HG03439 (cell line): ENCODE measurements at regions not wholly inside any gene's neighbourhood (a gene's known extent, or its start where the extent isn't known, plus 50 kb on each side); places are given as distances from the start of the nearest gene placed in this dataset.

Source experiments
- ATAC-seq: cut with Tn5 transposase; IDR thresholded peaks from one replicate; pipeline ENCODE4 v1.9.1; 2021; ENCODE audit warnings: mild to moderate bottlenecking, moderate library complexity; ENCODE audit not compliant: unreplicated experiment

GRCh38 chr13:99862244-99862643 is 109.3 kb downstream of the ZIC5 start:
- no peak for ATAC-seq

GRCh38 chr13:99861771-99862170 is 109.8 kb downstream of the ZIC5 start:
- ATAC-seq: no peak

DNA sequence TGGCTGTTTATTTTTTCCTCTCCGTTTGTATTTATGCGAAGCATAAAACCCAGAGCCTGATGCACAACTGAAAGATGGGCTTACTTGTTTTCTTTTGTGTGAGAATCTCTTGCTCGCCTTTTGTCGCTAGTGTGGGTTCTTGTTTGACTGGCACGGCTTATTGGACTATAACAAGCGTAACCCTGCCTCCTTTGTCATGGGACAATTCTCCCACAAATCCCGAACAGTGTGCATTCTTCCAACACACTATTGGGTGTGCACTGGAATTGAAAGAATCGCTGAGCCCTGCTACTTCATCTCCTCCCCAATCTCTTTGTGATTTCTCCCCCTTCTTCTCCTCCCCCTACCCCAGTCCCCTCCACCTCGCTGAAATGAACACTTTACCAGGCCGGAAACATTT is 110.8 kb downstream of the ZIC5 start:
- no peak for ATAC-seq

DNA sequence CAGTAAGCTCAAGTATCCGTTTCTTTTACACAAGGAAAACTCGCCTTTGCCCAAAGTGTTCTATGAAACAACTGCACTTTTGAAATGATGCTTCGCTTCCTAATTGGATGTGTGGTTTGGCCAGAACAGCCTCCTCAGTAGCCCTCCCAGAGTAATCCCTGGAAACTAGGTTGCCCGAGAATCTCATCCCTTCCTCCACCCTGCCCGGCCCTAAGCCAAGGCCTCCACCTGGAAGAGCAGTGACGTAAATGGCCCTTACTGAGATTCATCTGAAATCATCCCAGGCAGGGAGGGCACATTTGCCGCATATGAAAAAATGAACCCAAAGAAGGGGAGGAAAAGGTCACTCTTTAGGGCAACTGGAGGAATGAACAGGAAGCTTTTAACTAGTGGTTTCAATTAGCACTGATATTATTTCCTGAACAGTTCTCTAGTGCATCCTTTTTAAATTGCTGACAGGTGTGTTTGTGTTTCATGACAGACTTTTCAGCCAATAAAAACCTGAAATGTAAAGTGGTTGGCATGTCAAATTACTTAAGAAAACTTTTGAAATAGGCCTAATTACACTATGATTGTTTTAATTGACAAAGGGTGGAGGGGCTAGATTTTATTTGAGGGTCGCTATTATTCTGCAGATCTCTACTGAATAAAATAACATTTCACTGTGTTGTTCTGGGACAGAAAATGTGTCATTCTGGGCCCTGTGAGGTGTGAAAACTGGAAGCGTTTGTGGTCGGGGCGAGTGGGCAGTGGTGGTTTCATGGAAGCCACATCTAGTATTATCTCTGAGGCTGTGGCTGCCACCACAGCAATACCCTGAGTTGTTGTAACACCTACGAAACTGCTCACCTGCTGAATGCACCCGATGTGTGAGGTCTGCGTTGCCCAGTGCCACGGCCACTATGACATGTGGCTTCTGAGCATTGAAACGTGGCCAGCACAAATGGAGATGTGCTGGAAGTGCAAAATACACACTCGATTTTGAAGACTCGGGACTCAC is 112.1 kb downstream of the ZIC5 start:
- peak; percentile 86 for ATAC-seq

DNA sequence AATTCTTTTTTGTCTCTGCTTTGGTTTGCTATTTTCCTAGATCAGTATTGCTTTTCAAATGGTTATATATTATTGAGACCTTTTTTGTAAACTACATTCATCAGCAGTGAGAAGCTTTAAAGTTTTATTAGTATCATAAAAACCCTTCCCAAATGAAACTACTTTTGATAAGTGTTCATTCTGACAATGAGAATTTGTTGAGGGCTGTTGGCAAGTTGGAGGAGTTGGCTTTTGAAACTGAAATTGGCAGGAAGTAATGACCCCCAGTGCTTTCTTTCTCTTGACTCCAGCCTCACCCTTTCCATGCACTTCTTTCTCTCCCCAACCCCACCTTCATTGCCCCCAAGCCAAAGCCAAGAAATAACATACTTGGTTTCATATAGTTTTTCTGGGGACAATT is 113.8 kb downstream of the ZIC5 start:
- no peak for ATAC-seq

DNA sequence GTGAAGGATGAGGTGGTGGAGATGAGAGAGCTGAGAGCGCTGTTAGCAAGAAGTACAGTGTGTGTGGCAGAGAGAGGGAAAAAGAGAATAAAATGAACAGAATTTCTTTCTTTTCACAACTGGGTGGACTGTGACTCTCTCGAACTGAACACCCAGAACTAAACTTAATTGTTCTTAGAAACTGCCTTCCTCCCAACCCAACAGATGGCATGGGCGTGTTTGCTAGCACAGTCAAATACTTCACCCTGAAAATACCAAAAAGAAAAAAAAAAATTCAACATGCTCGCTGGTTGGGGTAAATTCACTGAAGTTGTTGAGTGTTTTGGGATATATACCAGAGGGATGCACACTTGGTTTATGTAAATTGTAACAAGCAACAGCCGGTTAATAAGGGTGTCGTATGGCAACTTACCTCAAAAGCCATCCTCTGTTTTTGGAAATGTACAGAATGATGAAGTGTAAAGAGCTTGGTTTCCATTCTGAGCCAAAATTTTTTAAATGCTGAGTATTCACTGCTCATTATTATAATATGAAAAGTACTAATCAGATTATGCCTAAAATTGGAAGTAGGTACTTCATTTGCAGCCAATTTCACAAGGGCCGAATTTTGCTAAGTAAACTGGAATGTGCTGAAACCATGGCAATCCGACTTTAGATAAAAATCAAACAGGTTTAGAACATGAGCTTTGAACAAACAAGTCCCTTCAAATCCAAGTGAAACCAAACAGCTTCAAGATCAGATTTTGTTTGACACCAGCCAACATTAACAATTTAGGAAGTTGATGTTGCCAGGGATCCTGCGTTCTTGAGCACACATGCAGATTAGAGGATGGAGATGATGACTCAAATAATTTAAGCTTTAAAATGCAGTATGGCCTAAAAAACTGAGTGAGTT is 115.8 kb downstream of the ZIC5 start:
- ATAC-seq: no peak

GRCh38 chr13:99854366-99854765 is 117.2 kb downstream of the ZIC5 start:
- no peak for ATAC-seq

GRCh38 chr13:99847318-99847750 is 124.2 kb downstream of the ZIC5 start:
- ATAC-seq: no peak

GRCh38 chr13:99845161-99845874 is 126.2 kb downstream of the ZIC5 start:
- no peak for ATAC-seq

GRCh38 chr13:99844421-99844820 is 127.1 kb downstream of the ZIC5 start:
- ATAC-seq: no peak

GRCh38 chr13:99843872-99844271 is 127.7 kb downstream of the ZIC5 start:
- no peak for ATAC-seq

- no peak for ATAC-seq
Observed at GRCh38 chr13:99842405-99842804, 129.2 kb downstream of the ZIC5 start.

GRCh38 chr13:99836291-99836690 is 135.3 kb downstream of the ZIC5 start:
- no peak for ATAC-seq

DNA sequence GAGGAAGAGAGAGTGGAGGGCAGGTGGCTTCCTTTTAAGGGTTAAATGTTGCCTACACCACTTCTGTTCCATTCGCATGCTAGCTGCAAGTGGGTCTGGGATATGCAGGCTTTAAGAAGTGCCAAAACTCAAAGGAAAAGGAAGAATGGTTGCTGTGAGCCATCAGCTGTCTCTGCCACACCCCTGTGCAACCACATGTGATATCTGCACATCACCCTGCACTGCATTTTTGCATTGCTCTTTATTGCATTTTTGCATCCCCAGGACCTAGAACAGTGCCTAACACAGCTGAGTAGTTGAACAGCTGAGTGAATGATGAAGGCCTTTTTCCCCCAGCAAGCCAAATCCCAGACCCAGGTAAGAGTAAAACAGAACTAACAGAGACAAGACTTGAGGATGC is 136.1 kb downstream of the ZIC5 start:
- no peak for ATAC-seq

GRCh38 chr13:99834246-99834645 is 137.3 kb downstream of the ZIC5 start:
- no peak for ATAC-seq

DNA sequence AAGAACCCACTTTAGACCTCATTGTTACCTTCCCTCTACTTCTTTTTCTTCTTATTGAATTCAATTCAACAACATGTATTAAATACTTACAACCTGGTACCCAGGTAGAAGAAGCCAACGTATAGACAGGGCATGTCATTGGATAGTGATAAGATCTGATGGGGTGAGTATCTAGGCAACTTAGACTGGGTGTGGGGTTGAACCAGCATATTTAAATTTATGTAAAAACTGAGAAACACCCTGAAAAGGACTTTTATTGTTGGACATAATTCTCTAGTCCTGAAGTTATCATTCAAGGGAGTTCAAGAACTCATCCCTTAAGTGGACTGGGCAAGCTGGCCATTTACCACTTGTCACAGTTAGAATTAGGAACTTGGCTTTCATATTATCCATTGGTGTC is 139.2 kb downstream of the ZIC5 start:
- ATAC-seq: no peak

GRCh38 chr13:99830931-99831330 is 140.6 kb downstream of the ZIC5 start:
- no peak for ATAC-seq

- ATAC-seq: no peak
Observed at GRCh38 chr13:99829593-99830239, 141.9 kb downstream of the ZIC5 start.

DNA sequence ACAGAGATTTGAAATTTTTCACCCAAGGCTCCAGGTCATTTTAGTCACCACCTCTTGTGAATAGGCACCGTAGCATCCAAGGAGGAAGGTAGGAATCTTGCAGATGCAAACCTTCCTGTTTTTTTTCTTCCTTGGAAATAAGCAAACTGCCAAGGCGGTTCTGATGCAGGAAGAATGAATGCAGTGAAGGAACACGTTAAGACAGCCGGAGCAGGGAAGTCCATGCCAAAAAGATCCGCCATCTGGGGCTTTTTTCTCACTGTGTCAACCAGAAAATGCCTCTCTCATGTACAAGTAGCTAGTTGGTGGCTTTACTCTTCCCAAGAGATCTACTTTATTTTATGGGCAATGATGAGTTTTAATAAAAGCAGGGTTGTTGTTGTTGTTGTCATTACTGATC is 142.4 kb downstream of the ZIC5 start:
- no peak for ATAC-seq

- ATAC-seq: no peak
Observed at GRCh38 chr13:99828735-99829134, 142.8 kb downstream of the ZIC5 start.
